Stimulated activated CD8-positive, alpha-beta memory T cell treated with anti-CD3 and anti-CD28 coated beads, Interleukin-15, amount 100 ng/mL, for 48 hours (primary cell): ENCODE measurements at regions not wholly inside any gene's neighbourhood (a gene's known extent, or its start where the extent isn't known, plus 50 kb on each side); places are given as distances from the start of the nearest gene placed in this dataset.
A peak's percentile ranks its signal among the peaks of the same experiment; 100 is the strongest.
"Not testable (repeated sequence)": the region's sequence is repeated elsewhere in the genome, so short reads cannot be mapped to it uniquely, and the experiment has no call there.

Source experiments
- DNase-seq, 2 donors: peaks; one replicate each; pipeline ENCODE4 v3.0.0-alpha.2; 2020; ENCODE audit warnings: low read depth in 2 of 2

DNA sequence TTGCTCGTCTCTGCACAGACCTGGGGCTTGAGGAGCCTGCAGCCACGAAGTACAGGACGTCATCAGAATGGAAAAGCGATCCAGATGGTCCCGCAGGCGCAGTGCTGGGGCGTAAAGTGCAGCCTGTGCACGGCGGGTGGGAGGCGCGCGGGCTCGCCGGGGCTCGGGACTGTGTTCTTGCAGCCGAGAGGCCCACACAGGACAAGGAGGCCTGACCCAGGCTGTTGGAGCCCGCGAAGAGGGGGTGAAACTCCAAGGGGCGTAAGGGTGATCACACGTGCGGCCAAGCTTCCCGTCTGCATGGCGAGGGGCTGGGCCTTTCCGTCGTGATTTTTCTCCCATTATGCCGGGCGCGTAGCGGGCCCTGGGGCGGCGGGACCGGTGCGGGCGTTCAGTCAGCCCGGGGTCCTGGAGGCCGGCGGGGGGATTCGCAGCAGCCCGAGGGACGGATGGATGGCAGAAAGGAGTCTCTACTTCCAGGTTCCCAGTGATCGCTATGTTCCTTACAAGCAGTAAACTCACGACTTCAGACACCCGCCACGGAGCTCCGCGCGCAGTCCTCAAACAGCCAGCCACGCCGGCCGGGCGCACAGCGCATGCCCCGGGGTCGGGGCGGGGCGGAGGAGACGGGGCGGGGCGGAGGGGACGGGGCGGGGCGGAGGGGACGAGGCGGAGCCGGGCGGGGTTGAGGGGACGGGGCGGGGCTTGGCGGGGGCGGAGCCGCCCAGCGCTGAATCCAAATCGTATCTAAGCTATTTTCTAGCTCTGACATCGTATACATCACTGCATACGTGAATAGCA lies 141.0 kb upstream of the KCNJ18 start:
- DNase-seq = peak; percentile 55 to 63

DNA sequence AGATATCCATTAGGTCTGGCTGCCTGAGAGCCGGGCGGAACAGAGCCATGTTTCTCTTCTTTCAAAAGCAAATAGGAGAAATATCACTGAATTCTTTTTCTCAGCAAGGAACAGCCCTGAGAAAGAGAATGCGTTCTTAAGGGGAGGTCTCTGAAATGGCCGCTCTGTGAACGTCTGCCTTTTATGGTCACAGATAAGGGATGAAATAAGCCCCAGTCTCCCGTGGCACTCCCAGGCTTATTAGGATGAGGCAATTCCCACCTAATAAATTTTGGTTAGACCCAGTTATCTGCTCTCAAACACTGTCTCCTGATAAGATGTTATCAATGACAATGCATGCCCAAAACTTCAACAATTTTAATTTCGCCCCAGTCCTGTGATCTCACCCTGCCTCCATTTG lies 133.4 kb upstream of the KCNJ18 start:
- not testable (repeated sequence) for DNase-seq

DNA sequence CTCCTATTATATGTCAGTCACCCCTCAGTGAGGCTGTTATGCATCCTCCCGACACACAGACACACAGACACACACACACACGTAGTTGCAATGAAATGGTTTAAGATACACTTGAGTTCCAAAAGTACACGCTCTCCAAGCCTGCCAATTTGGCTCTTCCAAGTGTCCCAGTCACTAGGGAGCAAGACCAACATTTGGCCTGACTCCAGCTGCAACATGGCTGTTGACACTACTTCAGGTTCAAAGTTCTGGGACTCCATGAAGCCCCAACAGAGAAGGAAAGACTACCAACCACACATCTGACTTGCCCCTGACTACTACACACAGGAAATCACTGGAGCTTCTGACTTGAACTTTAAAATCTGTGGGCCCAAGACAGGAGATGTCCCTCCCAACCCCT lies 128.1 kb upstream of the KCNJ18 start:
- DNase-seq = no peak

DNA sequence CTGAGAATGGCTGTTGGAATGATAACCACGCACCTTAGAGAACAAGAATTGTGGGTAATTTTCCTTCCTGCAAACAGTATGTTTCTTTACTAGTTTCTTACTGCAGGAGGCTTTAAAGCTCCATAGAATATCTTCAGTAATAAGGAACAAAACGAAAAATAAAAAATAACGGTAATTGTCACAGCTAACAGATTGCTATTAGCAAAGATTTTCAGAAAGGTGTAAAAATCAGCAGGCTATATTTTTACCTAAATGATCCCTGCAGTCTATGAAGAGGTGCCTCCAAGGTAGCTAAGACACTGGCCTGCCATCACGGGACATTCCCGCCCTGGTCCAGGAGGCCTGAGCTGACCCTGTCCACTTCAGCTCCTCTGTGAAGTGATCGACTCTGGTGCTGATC lies 127.6 kb upstream of the KCNJ18 start:
- not testable (repeated sequence) for DNase-seq

DNA sequence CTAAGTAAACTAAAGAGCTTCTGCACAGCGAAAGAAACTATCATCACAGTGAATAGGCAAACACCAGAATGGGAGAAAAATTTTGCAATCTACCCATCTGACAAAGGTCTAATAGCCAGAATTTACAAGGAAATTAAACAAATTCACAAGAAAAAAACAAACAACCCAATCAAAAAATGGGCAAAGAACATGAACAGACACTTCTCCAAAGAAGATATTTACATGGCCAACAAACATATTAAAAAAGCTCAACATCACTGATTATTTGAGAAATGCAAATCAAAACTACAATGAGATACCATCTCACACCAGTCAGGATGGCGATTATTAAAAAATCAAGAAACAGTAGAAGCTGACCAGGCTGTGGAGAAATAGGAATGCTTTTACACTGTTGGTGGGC lies 121.9 kb upstream of the KCNJ18 start:
- not testable (repeated sequence) for DNase-seq

DNA sequence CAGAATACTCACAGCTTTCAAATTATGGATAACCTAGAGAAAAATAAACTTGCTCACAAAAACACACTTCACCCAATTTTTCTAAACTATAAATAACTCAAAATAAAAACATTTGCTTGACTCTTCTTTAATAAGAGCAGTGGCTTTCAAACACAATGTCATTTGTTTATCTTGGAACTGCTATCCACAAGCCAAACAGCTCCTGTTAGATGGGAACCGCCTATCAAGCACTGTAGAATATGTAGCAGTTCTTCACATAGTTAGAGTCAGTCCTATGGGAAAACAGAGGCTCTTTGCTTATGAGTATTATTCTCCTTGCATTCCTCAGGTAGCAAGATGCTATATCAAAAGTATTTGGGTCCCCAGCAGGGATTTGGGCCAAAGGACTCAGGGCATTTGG lies 120.2 kb upstream of the KCNJ18 start:
- not testable (repeated sequence) for DNase-seq

DNA sequence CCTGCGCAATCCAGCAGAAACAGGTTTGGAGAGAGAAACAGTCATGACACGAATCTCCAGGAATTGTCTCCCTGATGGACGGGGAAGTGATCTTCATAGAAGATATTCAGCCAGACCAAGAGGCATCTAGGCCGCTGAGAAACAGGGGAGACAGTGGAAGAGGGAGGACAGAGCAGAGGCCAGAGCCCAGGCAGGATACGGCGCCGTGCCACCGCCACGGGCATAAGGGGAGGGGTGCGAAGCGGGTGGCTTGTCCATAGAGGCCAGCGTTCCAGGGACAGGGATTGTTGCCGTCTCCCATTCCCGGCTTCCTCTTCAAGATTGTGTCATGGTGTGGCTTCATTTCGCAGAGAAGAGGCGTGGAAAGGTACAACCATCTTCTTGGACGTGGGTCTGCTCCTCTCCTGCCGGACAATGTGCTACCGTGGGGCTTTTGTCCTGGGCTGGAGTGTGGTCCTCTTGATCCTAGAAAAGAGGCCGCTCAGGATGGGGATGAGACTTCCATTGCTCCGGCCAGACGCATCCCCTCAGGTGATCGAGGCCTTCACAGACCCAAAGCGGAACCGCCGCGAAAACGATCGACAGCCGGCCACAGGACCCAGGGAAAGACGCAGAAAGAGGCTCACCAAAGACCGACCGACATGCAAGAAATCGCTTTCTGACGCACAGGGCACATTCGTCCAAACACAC lies 118.9 kb upstream of the KCNJ18 start:
- not testable (repeated sequence) for DNase-seq

DNA sequence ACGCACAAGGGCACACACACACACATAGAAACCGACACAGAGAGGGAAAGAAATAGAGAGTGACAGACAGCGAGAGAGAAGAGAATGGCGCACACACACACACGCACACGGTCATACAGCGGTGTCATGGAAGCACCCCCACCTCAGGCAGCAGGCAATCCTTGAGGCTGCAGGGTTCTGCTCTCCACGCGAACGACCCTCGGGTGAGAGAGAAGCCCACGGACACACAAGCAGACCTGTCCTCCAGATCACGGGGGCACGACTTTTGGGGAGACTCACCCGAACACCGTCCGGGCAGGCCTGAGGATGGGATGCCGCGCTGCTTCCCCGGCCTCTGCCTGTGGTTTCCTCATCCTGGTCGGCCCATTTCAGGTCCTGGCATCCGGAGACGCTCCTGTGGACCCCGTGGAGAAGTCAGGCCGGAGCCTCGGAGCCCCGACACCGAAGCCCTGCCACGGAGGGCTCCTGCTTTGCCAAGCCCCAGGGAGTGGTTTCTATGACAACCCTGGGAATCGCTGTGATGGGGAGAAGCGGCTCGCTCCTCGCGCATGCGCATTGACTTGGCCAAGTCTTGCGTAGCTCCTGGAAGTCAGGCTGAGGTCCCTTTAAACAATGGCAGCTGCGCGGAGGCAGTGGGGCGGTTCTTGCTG lies 118.2 kb upstream of the KCNJ18 start:
- no peak for DNase-seq

DNA sequence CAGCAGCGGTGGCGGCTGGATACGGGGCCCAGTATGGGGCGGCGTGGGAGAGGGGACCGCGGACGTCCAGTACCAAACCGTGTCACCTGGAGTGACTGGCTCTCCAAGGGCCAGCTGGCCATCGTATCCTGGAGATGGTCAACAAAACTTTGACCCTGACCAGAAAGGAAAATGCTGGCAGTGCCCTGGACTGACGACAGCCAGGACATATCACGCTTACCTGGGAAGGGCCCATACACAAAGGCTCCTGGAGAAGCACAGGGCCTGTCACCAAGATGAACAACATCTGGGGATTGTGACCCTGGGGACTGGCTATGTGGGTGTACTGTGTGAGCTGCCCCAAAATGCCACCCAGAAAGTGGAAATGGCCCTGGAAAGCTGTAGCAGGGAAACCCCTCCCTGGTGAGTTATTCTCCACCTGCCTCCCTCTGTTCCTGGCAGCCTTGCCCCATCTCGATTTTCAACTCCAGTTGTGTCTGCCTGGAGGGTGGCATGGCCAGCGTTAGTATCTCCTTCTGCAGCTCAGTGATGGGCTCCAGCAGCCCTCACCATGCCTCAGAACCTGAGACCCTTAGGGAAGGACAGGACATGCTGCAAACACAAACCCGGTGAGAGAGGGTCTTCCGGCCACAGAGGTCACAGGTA lies 117.6 kb upstream of the KCNJ18 start:
- not testable (repeated sequence) for DNase-seq

DNA sequence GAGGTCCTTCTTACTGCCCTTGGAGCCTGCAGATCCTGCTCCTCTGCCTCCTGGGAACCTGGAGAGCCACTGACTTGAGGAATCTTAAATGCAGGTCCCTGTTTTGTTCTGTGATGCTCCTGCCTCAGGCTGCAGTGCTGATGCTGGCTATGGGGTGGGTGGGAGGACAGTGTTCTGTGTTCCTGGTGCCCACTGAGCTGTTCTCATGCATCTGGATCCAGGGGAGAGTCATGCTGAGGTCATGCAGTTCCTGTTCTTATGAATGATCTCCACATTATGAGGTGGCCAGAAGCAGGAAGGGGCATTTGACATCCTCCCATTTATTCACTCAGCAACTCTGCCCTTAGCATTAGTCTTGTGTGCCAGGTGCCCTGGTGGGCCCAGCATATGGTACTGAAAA lies 113.5 kb upstream of the KCNJ18 start:
- not testable (repeated sequence) for DNase-seq

DNA sequence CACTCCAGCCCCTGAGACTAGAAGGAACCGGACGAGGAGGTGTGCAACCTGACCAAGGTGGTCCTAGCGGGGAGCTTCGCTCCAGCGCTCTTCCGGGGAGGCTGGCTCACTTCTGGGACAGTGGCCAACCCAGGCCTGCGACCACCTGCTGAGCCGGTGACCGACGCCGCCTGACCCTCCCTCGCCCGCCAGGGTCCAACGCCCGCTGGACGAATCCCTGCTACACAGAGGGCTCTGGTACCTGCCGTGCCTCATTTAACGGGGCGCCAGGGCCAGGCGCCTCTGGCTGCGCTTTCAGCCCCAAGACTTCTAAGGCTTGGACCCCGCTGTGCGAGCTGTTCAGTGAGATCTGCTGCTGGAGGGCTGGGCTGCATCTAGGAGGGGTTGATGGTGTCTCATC lies 99.5 kb upstream of the KCNJ18 start:
- no peak for DNase-seq

DNA sequence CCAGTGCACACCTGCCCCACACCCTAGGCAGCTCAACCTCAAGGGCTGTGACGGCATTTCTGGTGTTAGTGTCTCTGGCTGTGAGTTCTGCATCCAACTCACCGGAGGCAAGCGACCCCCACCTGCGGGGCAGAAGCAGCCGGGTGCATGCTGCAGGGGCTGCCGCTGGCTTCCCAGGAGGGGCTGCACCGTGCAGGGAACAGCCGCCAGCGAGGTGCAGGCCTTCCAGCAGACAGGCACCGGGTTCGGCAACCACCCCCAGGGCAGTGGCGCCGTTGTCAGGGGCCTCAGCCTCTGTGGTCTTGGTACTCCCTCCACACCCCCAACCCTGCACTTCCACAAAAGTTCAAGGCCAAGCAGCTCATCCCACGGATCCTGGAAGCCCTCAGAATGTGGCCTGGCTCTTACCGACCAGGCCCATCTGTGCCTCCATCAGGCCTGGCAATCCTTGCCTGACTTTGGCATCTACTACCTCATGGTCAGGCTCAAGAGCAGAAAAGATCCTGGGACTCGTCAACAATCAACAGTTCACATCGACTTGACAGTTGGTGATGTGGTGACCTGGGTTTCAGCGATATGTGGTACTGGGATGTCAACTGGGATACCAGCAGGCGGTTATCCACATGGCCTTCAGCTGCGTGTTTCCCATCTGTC lies 98.7 kb upstream of the KCNJ18 start:
- DNase-seq = not testable (repeated sequence)

DNA sequence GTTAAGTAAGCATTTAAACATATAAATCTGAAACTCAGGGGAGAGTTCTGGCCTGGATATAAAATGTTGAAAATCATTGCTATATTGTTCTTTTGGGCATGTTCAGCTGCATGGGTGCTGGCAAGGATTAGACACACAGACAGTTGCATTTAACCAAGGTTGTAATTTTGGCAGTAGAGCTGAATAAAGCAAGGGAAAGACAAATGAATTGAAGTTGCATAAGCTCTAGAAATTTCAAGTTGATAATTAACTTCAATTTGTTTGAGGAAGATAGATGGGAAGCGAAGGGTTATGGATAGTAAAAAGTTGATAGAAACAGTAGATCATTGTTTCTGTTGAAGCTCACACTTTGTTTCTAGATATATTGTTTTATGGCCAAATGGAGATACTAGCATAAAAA lies 97.2 kb upstream of the KCNJ18 start:
- DNase-seq = no peak

DNA sequence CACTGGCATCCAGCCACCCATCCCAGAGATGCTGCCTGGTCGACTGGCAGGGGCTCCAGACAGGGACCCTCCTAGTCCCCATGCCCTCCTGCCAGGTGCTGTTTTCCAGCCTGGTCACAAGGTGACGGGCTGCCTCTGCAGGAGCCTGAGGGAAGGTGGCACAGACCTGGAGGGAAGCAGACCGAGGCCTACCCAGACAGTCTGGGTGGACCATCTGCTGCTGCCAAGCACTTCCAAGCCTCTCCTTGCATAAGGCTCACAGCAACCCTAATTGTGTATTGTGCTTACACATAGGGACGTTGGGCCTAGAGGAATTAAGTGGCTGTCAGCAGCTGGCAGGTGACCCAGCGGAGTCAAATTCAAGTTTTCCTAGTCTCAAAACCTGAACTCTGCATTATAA lies 90.1 kb upstream of the KCNJ18 start:
- no peak for DNase-seq

DNA sequence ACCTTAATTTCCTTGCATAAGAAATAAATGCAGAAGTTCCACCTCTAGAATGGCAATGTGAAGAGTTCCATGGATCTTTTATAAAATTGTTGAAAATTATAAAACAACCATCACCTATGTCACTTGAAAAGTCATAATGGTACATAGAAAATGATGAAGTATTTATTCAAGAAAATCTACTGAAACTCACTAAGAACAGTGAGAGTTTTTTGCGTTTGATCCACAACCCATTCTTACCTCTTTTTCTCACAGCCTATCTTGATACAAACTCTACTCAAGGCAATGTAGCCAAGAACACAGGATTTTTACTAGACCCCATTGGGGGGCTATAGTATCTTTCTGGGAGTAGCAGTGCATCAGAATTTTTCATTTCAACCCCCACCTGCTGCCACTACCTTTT lies 89.0 kb upstream of the KCNJ18 start:
- not testable (repeated sequence) for DNase-seq

DNA sequence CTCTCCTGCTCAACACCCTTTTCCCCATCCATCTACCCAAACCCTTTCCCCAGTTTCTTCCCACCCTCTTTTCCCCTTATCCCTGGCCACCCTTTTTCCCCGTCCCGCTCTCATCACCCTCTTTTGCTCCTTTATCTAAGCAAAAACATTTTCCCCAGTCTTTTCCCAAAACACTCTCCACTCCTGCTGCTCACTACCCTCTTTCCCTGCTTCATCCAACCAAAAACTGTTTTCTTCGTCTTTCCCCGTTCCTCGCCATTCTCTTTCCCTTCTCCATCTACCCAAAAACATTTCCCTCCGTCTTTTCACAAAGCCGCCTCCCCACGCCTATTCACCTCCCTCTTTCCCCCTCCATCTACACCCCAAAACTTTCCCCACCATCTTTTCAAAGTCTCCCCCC lies 80.9 kb upstream of the KCNJ18 start:
- not testable (repeated sequence) for DNase-seq

DNA sequence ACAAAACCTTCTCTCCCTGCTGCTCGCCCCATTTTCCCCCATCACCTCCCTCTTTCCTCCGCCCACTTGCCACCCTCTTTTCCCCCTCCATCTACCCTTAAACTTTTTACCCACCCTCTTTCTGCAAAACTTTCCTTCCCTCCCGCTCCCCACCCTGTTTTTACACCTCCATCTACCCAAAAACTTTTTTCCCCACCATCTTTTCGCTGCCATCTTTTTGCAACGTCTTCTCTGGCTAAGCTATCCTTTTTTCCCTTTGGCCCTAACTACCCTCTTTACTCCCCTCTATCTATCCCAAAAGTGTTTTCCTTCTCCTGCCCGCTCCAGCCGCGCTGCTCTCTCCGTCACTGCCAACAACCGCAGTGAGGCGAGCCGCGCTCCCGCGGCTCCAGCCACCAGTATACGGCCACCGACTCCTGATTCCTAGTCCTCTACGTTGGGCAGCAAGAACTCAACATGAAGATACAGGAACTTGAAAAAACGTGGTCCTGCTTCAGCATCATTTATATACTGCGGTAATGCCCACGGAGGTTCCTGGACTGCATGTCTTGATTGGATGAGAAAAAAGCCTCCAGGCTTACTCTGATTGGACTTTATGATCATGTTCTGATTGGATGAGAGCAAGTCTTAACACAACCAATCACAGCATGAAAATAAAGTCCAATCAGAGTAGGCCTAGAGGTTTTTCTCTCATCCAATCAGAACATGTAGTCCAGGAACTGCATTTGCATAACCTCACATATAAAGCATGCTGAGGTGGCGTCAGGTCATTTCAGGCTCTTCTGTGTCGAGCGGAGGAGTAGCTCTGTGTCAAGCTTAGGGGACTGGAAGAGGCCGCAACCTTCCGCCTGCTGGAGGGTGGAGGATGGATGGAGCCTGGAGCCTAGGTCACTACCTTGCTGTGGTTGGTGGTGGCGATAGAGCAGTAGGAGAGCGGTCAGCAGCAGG lies 79.9 kb upstream of the KCNJ18 start:
- DNase-seq = not testable (repeated sequence)

DNA sequence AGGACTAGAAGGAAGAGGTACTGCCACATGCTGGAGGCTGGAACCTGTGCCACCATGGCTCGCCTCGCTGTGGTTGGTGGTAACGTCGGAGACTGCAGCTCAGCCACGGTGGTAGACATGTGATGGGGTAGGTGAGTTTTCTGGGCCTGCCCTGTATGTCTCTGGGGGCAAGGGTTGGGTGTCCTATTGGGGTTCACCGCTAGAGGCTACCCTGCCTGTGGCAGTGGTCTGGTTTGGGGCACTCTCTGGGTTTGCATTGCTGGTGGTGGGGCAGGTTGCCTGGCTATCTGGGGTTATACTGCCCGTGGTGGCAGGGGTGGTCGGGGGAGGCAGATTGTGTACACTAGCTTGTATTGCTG lies 79.3 kb upstream of the KCNJ18 start:
- DNase-seq = no peak

DNA sequence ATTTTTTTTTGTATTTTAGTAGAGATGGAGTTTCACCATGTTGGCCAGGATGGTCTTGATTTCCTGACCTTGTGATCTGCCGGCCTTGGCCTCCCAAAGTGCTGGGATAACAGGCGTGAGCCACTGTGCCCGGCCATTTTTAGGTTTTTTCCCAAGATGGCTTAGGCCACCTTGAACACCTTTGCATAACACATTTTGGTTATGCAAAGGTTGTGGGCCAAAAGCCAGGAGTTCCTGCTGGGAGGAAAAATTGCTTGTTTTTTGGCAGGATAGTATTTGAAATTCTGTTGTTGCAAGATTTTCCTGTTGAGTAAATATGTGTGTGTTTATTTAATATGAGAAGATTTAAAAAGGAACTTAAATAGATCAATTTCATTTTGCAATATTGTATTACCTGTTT lies 65.3 kb upstream of the KCNJ18 start:
- DNase-seq = not testable (repeated sequence)
